ENCODE measurements at regions not wholly inside any gene's neighbourhood (a gene's known extent, or its start where the extent isn't known, plus 50 kb on each side); places are given as distances from the start of the nearest gene placed in this dataset.
"Not testable (repeated sequence)": the region's sequence is repeated elsewhere in the genome, so short reads cannot be mapped to it uniquely, and the experiment has no call there.

DNA sequence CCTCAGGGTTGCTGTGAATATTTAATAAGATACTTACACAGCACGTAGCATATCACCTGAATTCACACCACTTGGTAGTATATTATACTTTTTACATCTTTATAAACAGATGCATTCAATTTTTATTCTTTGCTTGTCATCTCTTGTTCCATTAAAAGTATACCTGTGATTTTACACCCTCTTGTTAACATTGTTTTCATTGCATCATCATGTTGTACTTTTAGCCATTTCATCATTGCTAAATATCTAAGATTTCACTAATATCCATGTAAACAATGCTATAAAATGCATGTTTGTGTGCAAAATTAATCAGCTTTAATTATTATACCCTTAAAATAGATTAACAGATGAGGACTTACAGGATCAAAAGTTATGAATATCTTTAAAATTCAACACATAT, 155.3 kb downstream of the MEX3B start:
- Mint-ChIP-seq H3K36me3 (no peaks in the 10 kb centered on the region), H3K27ac (no peak overlapping the region), H3K9me3 (no peaks in the 10 kb centered on the region)
- ATAC-seq (no peak), DNase-seq (ENCODE audit: low spot score in 2 of 2) (no peak)

DNA sequence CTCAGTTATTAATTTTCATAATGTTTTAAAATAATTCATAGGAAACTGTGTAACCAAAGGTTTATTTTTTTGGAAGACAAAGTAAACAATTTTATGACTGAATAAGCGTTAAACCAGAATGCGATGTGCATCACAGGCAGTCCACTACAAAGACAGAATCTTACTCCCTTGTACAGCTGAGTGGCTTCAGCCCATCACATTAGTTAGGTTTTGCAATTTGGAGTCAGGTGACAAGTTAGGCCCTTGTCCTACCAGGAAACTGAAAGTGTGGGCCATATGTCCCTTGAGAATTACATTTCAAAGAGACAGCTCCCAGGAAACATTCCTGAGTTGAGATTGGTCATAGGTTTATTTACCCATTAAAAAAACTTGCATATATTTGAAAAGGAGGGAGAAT, 156.3 kb downstream of the MEX3B start:
- Mint-ChIP-seq H3K9me3 (no peaks in the 10 kb centered on the region), H3K27ac (no peak overlapping the region), H3K36me3 (no peaks in the 10 kb centered on the region)
- ATAC-seq (no peak), DNase-seq (ENCODE audit: low spot score in 2 of 2) (no peak)

DNA sequence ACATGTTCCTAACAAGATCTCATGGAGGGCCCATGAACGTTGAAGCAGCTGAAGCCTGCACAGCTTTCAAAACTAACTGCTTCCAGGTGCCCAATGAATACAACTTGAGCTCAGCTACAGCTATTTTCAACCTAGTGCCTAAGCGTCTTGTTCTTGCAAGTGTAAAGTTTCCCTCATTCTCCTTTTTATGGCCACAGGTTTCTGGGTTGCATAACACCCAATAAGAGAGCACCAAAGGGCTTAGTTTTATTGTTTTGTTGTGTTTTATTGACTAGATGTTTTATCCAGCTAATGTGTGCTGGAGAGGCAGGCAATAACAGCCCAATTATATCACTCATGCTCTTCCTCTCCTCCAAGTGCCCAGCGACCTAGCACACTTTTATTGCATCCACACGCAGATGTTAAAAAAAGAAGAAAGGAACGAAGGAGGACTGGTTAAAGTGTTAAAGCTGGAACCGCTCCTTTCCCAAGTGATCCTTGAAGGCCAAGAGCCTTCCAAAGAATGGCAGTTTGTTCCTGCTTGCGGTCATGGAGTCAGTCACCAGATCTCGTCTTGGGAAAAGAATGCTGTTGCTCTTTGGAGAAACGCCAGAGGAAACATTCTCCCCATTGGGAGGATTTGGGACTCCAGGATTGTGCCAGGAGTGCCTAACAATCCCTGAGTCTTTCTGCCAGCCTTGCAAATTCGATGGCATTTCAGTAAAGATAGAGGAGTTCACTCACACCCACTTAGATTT, 156.9 kb downstream of the MEX3B start:
- Mint-ChIP-seq H3K9me3 (no peaks in the 10 kb centered on the region), H3K36me3 (no peaks in the 10 kb centered on the region), H3K27ac (no peak overlapping the region)
- DNase-seq (ENCODE audit: low spot score in 2 of 2) = no peak
- ATAC-seq = no peak

DNA sequence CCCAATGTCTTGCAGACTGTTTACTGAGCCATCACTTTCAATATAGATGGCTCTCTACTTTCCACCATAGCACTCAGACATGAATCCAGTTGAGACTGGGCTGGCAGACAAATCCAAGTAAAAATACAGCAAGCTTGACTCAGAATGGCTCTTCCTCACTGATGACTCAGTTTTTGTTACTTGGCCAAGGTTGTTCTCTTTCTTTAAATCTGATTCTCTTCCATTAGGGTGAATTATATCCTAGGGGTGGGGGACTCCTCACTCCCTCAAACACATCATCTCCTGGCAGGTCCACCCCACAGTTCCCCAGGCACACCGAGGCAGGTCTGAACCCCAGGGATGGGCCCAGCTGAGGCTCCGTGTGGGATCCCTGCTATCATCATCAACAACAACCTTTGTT, 157.9 kb downstream of the MEX3B start:
- Mint-ChIP-seq H3K36me3 (no peaks in the 10 kb centered on the region), H3K9me3 (no peaks in the 10 kb centered on the region), H3K27ac (no peak overlapping the region)
- ATAC-seq = no peak
- DNase-seq (ENCODE audit: low spot score in 2 of 2) = no peak

DNA sequence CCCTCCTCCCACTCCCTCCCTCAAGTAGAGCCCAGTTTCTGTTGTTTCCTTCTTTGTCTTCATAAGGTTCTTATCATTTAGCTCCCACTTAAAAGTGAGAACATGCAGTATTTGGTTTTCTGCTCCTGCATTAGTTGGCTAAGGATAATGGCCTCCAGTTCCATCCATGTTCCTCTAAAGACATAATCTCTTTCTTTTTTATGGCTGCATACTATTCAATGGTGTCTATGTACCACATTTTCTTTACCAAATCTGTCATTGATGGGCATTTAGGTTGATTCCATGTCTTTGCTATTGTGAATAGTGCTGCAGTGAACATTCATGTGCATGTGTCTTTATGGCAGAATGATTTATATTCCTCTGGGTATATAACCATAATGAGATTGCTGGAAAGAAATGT, 158.6 kb downstream of the MEX3B start:
- H3K9me3 Mint-ChIP-seq; DNase-seq (ENCODE audit: low spot score in 2 of 2); ATAC-seq; H3K36me3 Mint-ChIP-seq; H3K27ac Mint-ChIP-seq: not testable (repeated sequence)

DNA sequence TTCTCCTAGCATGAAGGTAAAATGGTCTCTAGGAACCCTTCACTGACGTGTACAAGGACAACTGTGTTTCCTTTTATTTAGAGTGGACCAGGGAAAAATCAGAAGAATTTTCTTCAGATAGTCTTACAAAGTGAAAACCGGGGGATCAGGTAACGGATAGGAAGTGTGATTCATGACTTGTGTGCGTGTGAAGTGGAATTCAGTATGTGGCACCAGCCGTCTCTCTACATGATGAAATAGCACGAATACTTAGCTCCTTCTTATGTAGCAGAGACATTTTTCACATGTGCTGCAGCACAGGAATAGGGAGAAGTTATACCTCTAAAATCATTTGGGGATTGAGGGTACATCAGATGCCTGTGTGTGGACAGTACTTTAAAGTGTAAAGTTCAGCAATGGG, 159.2 kb downstream of the MEX3B start:
- DNase-seq (ENCODE audit: low spot score in 2 of 2) (no peak), ATAC-seq (no peak)
- Mint-ChIP-seq H3K36me3 (no peaks in the 10 kb centered on the region), H3K27ac (no peak overlapping the region), H3K9me3 (no peaks in the 10 kb centered on the region)

DNA sequence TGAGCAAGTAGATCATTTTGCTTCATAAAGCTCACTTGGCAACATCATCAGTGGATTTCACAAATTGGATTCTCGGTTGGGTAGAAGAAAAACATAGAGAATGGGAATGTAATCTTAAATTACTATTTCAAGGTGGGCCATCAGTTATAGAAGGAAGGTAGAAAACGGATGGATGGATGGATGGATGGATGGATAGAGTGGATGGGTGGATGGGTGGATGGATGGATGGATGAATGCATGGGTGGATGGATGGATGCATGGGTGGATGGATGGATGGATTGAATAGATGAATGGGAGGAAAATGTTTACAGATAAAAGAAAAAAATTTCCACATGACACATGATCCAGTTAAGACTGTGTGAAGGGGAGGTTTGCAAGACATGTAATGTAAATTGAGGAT, 159.7 kb downstream of the MEX3B start:
- H3K27ac Mint-ChIP-seq = no peak overlapping the region
- ATAC-seq = no peak
- no peaks in the 10 kb centered on the region for H3K36me3 Mint-ChIP-seq
- DNase-seq (ENCODE audit: low spot score in 2 of 2) = no peak
- no peaks in the 10 kb centered on the region for H3K9me3 Mint-ChIP-seq

DNA sequence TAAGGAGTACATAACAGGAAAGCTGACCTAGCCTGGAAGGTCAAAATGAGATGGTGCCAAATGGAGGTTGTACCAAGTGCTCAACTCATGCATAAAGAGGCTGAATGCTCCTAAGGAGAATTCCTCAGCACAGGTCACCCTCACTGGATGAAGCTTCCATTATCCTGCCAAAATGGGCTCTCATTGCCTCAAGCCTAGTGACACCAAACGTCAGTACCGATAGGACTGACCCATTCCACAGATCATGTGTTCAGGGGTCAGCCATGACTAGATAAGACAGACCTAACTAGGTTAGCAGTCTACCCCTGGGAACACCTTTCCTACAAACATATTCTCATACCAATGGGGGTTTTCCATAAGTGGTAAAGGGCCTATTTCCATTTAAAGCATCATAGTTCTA, 160.7 kb downstream of the MEX3B start:
- H3K9me3 Mint-ChIP-seq = no peaks in the 10 kb centered on the region
- ATAC-seq (no peak), DNase-seq (ENCODE audit: low spot score in 2 of 2) (no peak)
- no peak overlapping the region for H3K27ac Mint-ChIP-seq
- no peaks in the 10 kb centered on the region for H3K36me3 Mint-ChIP-seq

DNA sequence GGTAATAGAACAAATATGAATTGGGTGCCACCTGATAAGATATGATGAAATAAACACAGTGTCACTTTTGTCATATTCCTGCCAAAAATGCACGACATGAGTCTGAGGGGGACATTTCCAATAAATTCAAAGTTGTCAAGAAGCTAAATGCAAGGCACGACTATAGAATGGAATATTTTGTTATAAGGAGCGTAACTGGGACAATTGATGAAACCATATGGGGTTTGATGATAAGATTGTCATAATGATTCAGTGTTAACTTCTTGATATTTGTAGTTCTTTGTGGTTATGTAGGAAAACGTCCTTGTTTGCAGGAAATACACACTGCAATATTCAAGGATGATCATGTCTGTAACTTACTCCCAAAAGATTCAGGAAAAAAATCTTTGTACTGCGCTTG, 163.3 kb downstream of the MEX3B start:
- Mint-ChIP-seq H3K27ac (no peak overlapping the region), H3K9me3 (no peaks in the 10 kb centered on the region), H3K36me3 (no peaks in the 10 kb centered on the region)
- ATAC-seq (no peak), DNase-seq (ENCODE audit: low spot score in 2 of 2) (no peak)

DNA sequence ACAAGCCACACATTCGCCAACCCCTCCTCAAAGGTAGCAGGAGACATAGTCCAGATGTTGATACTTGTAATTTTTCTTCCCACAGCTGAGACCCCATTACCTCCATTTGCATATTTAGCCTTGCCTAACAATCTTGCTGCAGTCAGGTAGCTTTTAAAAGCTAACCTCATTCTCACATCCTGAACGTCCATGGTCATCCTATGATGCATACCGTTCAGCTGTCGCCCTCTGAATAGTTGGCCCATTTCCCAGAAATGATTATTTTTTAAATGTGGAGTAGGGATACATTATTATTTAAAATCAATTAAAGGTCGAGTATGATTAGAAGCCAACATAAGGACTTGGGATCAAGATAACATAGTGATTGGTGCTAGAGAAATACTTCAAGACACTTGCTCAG, 165.0 kb downstream of the MEX3B start:
- Mint-ChIP-seq H3K36me3 (no peaks in the 10 kb centered on the region), H3K9me3 (no peaks in the 10 kb centered on the region), H3K27ac (no peak overlapping the region)
- DNase-seq (ENCODE audit: low spot score in 2 of 2) = no peak
- no peak for ATAC-seq

DNA sequence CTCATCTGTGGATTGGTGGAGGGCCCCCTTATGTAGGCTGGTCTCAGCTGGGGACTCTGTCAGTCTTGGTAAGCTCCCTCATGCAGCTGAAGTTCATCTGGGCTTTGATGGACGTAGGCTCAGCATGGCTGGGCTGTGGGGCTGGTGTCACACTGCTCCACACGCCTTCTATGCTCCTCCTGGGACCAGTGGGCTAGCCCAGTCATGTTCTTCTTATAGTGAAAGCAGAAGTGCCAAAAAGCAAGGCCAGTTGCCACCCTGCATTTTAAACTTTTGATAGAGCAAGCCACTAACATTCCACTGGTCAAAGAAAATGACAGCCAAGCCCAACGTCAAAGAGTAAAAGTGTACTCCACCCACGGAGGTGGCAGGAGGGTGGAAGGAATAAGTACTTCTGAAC, 165.5 kb downstream of the MEX3B start:
- H3K9me3 Mint-ChIP-seq = no peaks in the 10 kb centered on the region
- ATAC-seq (no peak), DNase-seq (ENCODE audit: low spot score in 2 of 2) (no peak)
- H3K27ac Mint-ChIP-seq = no peak overlapping the region
- no peaks in the 10 kb centered on the region for H3K36me3 Mint-ChIP-seq

DNA sequence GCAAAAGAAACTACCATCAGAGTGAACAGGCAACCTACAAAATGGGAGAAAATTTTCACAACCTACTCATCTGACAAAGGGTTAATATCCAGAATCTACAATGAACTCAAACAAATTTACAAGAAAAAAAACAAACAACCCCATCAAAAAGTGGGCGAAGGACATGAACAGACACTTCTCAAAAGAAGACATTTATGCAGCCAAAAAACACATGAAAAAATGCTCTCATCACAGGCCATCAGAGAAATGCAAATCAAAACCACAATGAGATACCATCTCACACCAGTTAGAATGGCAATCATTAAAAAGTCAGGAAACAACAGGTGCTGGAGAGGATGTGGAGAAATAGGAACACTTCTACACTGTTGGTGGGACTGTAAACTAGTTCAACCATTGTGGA, 170.1 kb downstream of the MEX3B start:
- H3K36me3 Mint-ChIP-seq; H3K9me3 Mint-ChIP-seq; ATAC-seq; H3K27ac Mint-ChIP-seq; DNase-seq (ENCODE audit: low spot score in 2 of 2): not testable (repeated sequence)

DNA sequence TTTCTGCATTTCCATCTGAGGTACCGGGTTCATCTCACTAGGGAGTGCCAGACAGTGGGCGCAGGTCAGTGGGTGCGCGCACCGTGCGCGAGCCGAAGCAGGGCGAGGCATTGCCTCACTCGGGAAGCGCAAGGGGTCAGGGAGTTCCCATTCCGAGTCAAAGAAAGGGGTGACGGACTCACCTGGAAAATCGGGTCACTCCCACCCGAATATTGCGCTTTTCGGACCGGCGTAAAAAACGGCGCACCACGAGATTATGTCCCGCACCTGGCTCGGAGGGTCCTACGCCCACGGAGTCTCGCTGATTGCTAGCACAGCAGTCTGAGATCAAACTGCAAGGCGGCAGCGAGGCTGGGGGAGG, 175.1 kb downstream of the MEX3B start:
- ATAC-seq; H3K27ac Mint-ChIP-seq; H3K36me3 Mint-ChIP-seq; H3K9me3 Mint-ChIP-seq; DNase-seq (ENCODE audit: low spot score in 2 of 2): not testable (repeated sequence)

DNA sequence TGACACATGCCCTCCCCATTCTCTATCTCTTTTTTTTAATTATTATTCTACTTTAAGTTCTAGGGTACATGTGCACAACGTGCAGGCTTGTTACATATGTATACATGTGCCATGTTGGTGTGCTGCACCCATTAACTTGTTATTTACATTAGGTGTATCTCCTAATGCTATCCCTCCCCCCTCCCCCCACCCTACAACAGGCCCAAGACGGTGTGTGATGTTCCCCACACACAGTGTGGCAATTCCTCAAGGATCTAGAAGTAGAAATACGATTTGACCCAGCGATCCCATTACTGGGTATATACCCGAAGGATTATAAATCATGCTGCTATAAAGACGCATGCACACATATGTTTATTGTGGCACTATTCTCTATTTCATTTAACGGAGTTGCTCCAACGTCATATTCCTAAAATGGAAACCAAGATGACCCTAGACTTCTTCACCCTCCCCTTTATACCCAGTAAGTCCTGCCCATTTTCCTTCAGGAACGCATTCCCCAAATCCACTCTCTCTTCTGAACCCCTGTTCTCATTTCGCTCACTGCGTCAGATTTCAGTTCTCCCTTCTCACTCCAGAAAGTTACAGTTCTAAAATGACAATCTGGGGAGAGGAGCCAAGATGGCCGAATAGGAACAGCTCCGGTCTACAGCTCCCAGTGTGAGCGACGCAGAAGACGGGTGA, 175.6 kb downstream of the MEX3B start:
- H3K27ac Mint-ChIP-seq; ATAC-seq; H3K9me3 Mint-ChIP-seq; H3K36me3 Mint-ChIP-seq; DNase-seq (ENCODE audit: low spot score in 2 of 2): not testable (repeated sequence)

DNA sequence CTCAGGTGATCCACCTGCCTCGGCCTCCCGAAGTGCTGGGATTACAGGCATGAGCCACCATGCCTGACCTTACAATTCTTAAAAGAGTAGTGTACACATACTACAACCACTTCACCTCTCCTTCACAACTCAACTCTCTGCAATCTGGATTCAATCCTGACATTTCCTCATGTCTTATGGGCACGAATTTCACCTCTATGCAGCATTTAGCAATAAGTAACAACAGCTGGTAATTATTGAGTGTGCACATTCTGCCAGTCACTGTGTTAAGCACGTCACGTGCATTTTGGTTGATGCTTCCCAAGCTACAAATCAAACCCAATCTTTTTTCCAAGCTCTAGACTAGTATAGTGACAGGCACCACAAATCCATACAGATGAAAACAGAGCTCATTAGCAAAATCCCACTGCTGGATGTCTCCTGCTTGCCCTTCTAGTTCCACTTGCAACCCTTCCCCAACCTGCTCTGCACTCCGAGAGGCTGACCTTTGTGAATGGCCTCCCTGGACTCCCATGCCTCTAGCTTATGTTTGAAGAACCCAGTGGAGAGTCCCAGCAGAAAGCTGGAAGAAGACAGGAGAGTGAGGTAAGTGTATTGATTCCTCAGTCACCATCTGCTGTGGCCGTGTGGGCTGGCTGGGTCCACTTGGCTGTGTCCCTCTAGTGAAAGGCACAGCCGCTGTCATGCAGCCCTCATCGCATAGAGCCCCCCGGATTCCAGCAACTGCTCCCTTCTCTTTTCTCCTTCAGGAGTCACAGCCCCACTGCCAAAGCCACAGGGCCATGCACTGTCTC, 176.5 kb downstream of the MEX3B start:
- no peak overlapping the region for H3K27ac Mint-ChIP-seq
- ATAC-seq (no peak), DNase-seq (ENCODE audit: low spot score in 2 of 2) (no peak)
- H3K9me3 Mint-ChIP-seq = no peaks in the 10 kb centered on the region
- no peaks in the 10 kb centered on the region for H3K36me3 Mint-ChIP-seq

DNA sequence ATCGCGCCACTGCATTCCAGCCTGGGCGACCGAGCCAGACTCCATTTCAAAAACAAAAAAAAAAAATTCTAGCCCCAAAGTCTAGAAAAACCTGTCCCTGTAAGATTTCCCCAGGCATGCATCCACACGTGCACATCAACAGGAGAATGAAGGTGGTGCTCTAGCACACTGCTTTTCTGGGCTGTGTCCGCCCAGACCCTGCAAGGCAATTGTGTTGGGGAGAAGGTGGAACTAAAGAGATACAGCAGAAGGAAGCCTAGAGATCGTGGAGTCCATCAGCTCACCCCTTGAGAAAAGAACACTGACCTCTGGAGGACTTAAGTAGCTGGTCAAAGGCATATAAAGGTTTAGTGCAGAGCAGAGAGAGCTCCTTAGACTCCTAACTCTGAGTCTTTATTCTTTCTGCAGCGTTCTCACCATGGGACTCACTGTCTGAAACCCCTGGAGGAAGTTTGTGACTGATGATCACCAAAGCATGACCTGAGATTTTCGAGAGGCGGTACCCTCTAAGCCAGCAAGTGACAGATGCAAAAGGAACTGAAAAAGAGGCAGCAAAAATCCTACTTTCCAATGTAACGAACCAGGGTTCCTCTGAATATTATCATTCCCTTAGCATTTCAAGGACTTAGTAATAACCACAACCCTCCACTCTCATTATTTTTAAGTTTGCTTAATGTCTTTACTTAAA, 179.8 kb downstream of the MEX3B start:
- H3K27ac Mint-ChIP-seq = no peak overlapping the region
- no peak for ATAC-seq
- no peaks in the 10 kb centered on the region for H3K36me3 Mint-ChIP-seq
- no peak for DNase-seq (ENCODE audit: low spot score in 2 of 2)
- H3K9me3 Mint-ChIP-seq = no peaks in the 10 kb centered on the region

DNA sequence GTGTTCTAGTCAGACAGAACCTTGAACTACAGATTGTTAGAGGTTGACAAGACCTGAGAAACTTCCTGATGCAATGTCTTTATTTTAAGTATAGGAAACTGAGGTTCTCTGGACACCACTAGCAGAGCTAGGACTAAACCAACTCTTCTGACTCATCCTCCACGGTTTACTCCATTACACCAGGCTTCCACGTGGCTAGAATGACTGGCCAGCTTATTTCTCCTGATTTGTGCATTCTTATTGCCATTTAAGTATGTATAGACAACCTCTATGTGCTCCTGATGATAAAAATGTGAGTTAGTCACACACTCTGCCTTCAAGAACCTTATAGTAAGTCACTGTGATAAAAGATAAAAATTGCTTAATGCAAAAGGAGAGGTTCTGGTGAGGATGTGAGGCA, 182.7 kb downstream of the MEX3B start:
- ATAC-seq = no peak
- DNase-seq (ENCODE audit: low spot score in 2 of 2) = no peak
- Mint-ChIP-seq H3K9me3 (no peaks in the 10 kb centered on the region), H3K27ac (no peak overlapping the region), H3K36me3 (no peaks in the 10 kb centered on the region)
